ENCODE measurements at regions not wholly inside any gene's neighbourhood (a gene's known extent, or its start where the extent isn't known, plus 50 kb on each side); places are given as distances from the start of the nearest gene placed in this dataset.

DNA sequence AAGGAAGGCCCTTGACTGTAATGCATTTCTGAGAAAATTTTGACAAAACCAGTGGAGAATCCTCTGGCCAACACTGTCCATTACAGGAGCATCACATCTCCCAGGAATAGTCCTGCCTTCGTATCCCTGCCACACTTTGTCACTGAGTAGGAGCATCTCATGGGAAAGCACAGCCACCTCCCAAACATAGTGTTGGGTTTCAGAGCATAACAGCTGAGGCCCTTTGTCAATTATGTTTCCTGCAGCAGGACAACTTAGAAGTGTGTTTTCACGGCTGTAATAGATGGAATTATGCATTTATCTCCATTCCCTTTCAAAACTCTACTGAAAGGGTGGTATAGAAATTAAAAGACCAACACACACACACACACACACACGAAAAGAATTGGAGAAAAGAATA, 91.1 kb upstream of the SMAD1 start:
- H3K9me3 ChIP-seq (ENCODE audit: control insufficient read depth, insufficient read depth, low read depth, low read length) = no peaks in the 10 kb centered on the region
- no peak overlapping the region for H3K27ac ChIP-seq (ENCODE audit: low read depth, low read length)
- H3K27me3 ChIP-seq (ENCODE audit: control insufficient read depth, insufficient read depth, low read length) = no peaks in the 10 kb centered on the region
- no peak overlapping the region for H3K4me3 ChIP-seq (ENCODE audit: low read depth, low read length)
- H3K4me1 ChIP-seq (ENCODE audit: control insufficient read depth, insufficient read depth, low read length) = no peaks in the 10 kb centered on the region
- no peaks in the 10 kb centered on the region for H3K36me3 ChIP-seq (ENCODE audit: control insufficient read depth, insufficient read depth, low read length)
- H3K9ac ChIP-seq (ENCODE audit: low read length) = no peak overlapping the region

DNA sequence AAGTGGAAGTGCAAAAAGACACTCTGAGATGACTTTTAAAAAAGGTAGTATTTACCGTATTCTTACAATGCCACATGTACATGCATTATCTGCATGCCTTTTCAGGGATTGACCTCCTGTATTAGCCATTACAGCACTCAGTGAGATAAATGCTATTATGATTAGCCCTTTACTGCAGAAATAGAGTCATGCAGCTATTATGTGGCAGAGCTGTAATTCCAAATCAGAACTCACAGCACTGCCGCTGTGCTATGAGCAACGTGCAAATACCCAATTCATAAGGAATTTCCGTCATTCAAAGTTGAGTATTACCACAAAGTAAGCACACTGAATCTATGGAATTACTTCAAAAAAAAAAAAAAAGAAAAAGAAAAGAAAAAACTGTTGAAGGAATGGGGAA, 92.1 kb upstream of the SMAD1 start:
- H3K4me1 ChIP-seq (ENCODE audit: control insufficient read depth, insufficient read depth, low read length) = no peaks in the 10 kb centered on the region
- no peak overlapping the region for H3K4me3 ChIP-seq (ENCODE audit: low read depth, low read length)
- H3K27ac ChIP-seq (ENCODE audit: low read depth, low read length) = no peak overlapping the region
- H3K9me3 ChIP-seq (ENCODE audit: control insufficient read depth, insufficient read depth, low read depth, low read length) = no peaks in the 10 kb centered on the region
- no peaks in the 10 kb centered on the region for H3K36me3 ChIP-seq (ENCODE audit: control insufficient read depth, insufficient read depth, low read length)
- no peak overlapping the region for H3K9ac ChIP-seq (ENCODE audit: low read length)
- H3K27me3 ChIP-seq (ENCODE audit: control insufficient read depth, insufficient read depth, low read length) = no peaks in the 10 kb centered on the region

DNA sequence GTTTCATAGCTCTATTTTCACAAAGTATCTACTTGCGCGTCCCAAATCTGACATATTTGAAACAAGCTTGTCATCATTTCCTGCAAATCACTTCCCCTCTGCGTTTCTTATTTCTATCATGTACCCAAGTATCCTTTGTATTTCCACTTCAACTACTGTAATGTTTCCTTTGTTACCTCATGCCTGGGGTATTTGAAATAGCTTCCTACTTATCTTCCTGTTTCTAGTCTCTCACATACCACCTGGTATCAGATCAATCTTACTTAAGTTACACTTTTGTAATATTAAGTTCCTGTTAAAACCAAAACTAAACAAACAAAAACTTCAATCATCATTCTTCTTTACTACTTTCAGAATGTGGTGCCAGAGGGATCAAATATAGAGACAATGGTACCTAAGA, 93.6 kb upstream of the SMAD1 start:
- H3K4me3 ChIP-seq (ENCODE audit: low read depth, low read length) = no peak overlapping the region
- H3K27ac ChIP-seq (ENCODE audit: low read depth, low read length) = no peak overlapping the region
- no peaks in the 10 kb centered on the region for H3K9me3 ChIP-seq (ENCODE audit: control insufficient read depth, insufficient read depth, low read depth, low read length)
- no peaks in the 10 kb centered on the region for H3K4me1 ChIP-seq (ENCODE audit: control insufficient read depth, insufficient read depth, low read length)
- H3K9ac ChIP-seq (ENCODE audit: low read length) = no peak overlapping the region
- H3K36me3 ChIP-seq (ENCODE audit: control insufficient read depth, insufficient read depth, low read length) = no peaks in the 10 kb centered on the region
- H3K27me3 ChIP-seq (ENCODE audit: control insufficient read depth, insufficient read depth, low read length) = no peaks in the 10 kb centered on the region

DNA sequence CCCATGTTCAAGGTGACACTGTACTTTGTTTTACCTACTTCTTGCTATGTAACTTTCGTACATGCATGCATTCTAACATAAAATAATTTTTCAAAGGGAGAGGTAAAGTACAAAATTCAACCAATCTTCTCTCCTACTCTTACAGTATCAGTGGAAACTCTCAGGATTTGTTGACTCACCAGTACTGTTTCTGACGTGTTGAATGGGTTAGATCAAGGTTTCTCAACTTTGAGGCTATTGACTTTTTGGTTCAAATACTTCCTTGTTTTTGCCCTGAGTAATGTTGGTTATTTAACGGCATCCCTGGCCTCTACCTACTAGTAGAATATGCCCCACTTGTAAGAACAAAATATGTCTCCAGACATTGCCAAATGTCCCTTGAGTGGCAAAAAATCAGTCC, 94.6 kb upstream of the SMAD1 start:
- Histone ChIP-seq H3K4me1 (ENCODE audit: control insufficient read depth, insufficient read depth, low read length) (no peaks in the 10 kb centered on the region), H3K36me3 (ENCODE audit: control insufficient read depth, insufficient read depth, low read length) (no peaks in the 10 kb centered on the region), H3K4me3 (ENCODE audit: low read depth, low read length) (no peak overlapping the region), H3K27ac (ENCODE audit: low read depth, low read length) (no peak overlapping the region), H3K9ac (ENCODE audit: low read length) (no peak overlapping the region), H3K27me3 (ENCODE audit: control insufficient read depth, insufficient read depth, low read length) (no peaks in the 10 kb centered on the region), H3K9me3 (ENCODE audit: control insufficient read depth, insufficient read depth, low read depth, low read length) (no peaks in the 10 kb centered on the region)

DNA sequence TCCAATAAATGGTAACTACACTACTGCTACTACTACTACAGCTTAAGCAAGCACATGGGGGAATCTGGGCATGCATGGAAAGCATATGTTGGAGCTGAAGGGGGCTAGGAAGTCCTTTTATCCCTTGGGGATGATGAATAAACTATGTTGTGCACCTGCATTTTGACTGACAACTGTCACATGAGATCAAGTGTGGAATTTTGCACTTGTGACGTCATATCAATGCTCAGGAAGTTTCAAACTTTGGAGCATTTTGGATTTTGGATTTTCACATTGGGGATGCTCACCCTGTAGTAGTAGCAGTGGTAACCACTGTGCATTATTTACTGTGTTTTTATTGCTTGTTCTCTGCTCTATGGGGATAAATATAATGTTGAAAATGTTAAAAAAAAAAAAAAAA, 100.5 kb upstream of the SMAD1 start:
- H3K4me3 ChIP-seq (ENCODE audit: low read depth, low read length) = no peak overlapping the region
- no peak overlapping the region for H3K9ac ChIP-seq (ENCODE audit: low read length)
- H3K9me3 ChIP-seq (ENCODE audit: control insufficient read depth, insufficient read depth, low read depth, low read length) = no peaks in the 10 kb centered on the region
- no peaks in the 10 kb centered on the region for H3K27me3 ChIP-seq (ENCODE audit: control insufficient read depth, insufficient read depth, low read length)
- H3K27ac ChIP-seq (ENCODE audit: low read depth, low read length) = no peak overlapping the region
- H3K36me3 ChIP-seq (ENCODE audit: control insufficient read depth, insufficient read depth, low read length) = no peaks in the 10 kb centered on the region
- H3K4me1 ChIP-seq (ENCODE audit: control insufficient read depth, insufficient read depth, low read length) = no peaks in the 10 kb centered on the region

DNA sequence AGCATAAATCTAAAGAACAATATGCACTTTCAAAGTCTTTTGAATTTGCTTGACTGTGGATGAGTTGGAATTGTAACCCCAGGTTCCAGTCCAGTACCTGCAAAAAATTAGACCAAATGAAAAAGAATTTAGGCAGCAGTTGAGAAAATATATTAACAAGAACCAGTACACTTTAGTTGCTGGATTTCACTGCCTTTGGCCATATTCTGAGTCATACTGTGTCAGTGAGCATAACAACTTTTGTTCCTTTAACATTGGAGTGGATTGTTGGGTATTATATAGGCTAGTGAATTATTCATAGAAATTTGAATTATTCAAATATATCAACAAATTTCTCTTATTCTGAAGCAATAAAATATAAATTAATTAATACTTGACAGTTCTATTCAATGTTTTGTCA, 101.5 kb upstream of the SMAD1 start:
- no peak overlapping the region for H3K4me3 ChIP-seq (ENCODE audit: low read depth, low read length)
- no peaks in the 10 kb centered on the region for H3K36me3 ChIP-seq (ENCODE audit: control insufficient read depth, insufficient read depth, low read length)
- H3K9me3 ChIP-seq (ENCODE audit: control insufficient read depth, insufficient read depth, low read depth, low read length) = no peaks in the 10 kb centered on the region
- no peaks in the 10 kb centered on the region for H3K4me1 ChIP-seq (ENCODE audit: control insufficient read depth, insufficient read depth, low read length)
- H3K9ac ChIP-seq (ENCODE audit: low read length) = no peak overlapping the region
- no peak overlapping the region for H3K27ac ChIP-seq (ENCODE audit: low read depth, low read length)
- no peaks in the 10 kb centered on the region for H3K27me3 ChIP-seq (ENCODE audit: control insufficient read depth, insufficient read depth, low read length)

DNA sequence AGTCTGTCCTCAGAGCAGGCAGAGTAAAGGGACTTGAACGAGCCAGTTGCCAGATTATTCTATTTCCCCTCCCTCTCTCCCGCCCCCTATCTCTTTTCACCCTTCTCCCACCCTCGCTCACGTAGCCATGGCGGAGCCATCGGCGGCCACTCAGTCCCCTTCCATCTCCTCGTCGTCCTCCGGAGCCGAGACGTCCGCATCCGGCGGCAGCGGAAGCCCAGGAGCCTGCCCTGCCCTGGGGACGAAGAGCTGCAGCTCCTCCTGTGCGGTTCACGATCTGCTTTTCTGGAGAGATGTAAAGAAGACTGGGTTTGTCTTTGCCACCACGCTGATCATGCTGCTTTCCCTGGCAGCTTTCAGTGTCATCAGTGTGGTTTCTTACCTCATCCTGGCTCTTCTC, 106.2 kb upstream of the SMAD1 start:
- Histone ChIP-seq H3K4me1 (ENCODE audit: control insufficient read depth, insufficient read depth, low read length) (no peaks in the 10 kb centered on the region), H3K27me3 (ENCODE audit: control insufficient read depth, insufficient read depth, low read length) (no peaks in the 10 kb centered on the region), H3K9ac (ENCODE audit: low read length) (no peak overlapping the region), H3K9me3 (ENCODE audit: control insufficient read depth, insufficient read depth, low read depth, low read length) (no peaks in the 10 kb centered on the region), H3K4me3 (ENCODE audit: low read depth, low read length) (no peak overlapping the region), H3K27ac (ENCODE audit: low read depth, low read length) (no peak overlapping the region), H3K36me3 (ENCODE audit: control insufficient read depth, insufficient read depth, low read length) (no peaks in the 10 kb centered on the region)

DNA sequence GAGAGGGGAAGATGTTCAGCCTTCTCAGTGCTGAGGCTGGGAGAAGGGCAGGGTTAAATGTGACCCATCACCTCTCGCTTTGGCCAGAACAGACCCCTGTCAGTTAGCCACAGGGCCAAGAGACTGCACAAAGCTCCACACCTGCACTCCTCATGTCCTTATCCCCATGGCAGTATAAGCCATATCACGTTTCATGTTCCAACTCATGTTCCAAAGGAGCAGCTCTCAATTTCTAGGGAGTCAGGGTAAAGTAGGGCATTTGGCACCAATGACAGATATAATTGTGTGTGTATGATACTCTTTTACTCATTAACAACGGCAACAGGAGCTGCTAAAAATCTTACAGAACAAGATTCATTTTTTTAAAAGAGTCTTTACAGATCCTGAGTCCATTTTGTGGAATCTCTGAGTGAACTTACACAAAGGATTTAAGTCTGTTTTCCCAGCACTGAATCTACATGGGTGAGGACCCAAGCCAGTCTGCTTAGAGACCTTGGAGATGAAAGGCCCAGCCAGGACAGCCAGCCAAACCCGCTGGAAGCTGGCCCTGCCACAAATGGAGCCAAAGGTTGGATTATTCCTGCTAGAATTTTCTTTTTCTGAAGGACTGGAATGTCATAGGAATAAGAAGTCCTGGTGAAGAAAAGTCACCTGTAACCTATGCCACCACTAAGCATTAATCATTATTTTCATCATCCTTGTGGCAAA, 129.1 kb upstream of the SMAD1 start:
- H3K4me1 ChIP-seq (ENCODE audit: control insufficient read depth, insufficient read depth, low read length) = no peaks in the 10 kb centered on the region
- H3K27me3 ChIP-seq (ENCODE audit: control insufficient read depth, insufficient read depth, low read length) = no peaks in the 10 kb centered on the region
- H3K9me3 ChIP-seq (ENCODE audit: control insufficient read depth, insufficient read depth, low read depth, low read length) = no peaks in the 10 kb centered on the region
- H3K36me3 ChIP-seq (ENCODE audit: control insufficient read depth, insufficient read depth, low read length) = no peaks in the 10 kb centered on the region
- H3K27ac ChIP-seq (ENCODE audit: low read depth, low read length) = no peak overlapping the region
- H3K4me3 ChIP-seq (ENCODE audit: low read depth, low read length) = no peak overlapping the region
- H3K9ac ChIP-seq (ENCODE audit: low read length) = no peak overlapping the region

DNA sequence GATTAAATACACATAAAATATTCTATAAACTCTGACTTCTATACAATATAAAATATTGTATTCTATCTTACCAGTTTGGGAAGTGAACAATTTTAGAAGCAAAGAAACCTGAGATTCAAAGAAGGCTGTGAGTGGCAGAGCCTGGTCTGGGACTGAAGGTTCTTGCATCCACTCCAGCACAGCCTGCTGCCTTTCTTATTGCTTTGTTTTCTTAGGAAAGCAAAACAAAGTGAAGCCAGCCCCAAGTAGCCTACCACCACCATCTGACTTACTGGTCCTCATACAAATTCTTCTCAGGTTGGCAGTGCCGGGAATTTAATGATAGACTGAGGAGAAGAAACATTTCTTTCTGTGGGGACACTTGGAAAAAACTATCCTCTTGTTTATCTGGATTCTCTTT, 129.7 kb upstream of the SMAD1 start:
- Histone ChIP-seq H3K9me3 (ENCODE audit: control insufficient read depth, insufficient read depth, low read depth, low read length) (no peaks in the 10 kb centered on the region), H3K27ac (ENCODE audit: low read depth, low read length) (no peak overlapping the region), H3K4me3 (ENCODE audit: low read depth, low read length) (no peak overlapping the region), H3K36me3 (ENCODE audit: control insufficient read depth, insufficient read depth, low read length) (no peaks in the 10 kb centered on the region), H3K9ac (ENCODE audit: low read length) (no peak overlapping the region), H3K27me3 (ENCODE audit: control insufficient read depth, insufficient read depth, low read length) (no peaks in the 10 kb centered on the region), H3K4me1 (ENCODE audit: control insufficient read depth, insufficient read depth, low read length) (no peaks in the 10 kb centered on the region)

DNA sequence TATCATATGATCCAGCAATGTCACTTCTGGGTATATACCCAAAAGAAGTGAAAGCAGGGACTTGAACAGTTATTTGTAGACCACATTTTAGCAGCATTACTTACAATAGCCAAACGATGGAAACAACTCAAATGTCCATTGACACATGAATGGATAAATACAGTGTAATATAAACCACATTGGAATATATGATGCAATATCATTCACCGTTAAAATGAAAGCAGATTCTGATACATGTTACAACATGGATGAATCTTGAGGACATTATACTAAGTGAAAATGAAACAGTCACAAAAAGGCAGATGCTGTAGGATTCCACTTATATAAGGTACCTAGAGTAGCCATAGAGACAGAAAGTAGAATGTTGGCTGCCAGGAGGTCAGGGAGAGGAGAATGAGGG, 130.5 kb upstream of the SMAD1 start:
- Histone ChIP-seq H3K36me3 (ENCODE audit: control insufficient read depth, insufficient read depth, low read length) (no peaks in the 10 kb centered on the region), H3K4me3 (ENCODE audit: low read depth, low read length) (no peak overlapping the region), H3K27me3 (ENCODE audit: control insufficient read depth, insufficient read depth, low read length) (no peaks in the 10 kb centered on the region), H3K27ac (ENCODE audit: low read depth, low read length) (no peak overlapping the region), H3K9me3 (ENCODE audit: control insufficient read depth, insufficient read depth, low read depth, low read length) (no peaks in the 10 kb centered on the region), H3K9ac (ENCODE audit: low read length) (no peak overlapping the region), H3K4me1 (ENCODE audit: control insufficient read depth, insufficient read depth, low read length) (no peaks in the 10 kb centered on the region)

DNA sequence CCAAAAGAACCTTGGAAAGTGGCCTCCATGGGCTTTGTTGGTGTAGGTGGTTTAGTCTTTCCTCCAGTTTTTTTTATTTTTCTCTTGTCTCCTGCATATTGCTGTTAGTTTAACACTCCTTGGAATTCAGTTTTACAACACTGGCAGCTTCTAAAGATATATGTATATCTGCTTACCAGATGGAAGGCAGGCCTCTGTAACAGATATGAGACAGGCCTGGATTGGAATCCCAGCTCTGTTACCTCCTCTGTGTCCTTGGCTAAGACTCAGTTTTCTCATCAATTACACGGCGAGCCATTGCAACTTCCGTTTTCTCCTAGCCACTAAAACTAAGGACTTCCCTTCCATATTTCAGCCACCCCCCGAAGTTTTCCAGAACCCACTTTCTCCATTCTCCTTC, 133.4 kb upstream of the SMAD1 start:
- Histone ChIP-seq H3K27me3 (ENCODE audit: control insufficient read depth, insufficient read depth, low read length) (no peaks in the 10 kb centered on the region), H3K27ac (ENCODE audit: low read depth, low read length) (no peak overlapping the region), H3K4me1 (ENCODE audit: control insufficient read depth, insufficient read depth, low read length) (peaks cover 4% of the 10 kb centered on the region), H3K9me3 (ENCODE audit: control insufficient read depth, insufficient read depth, low read depth, low read length) (no peaks in the 10 kb centered on the region), H3K9ac (ENCODE audit: low read length) (no peak overlapping the region), H3K4me3 (ENCODE audit: low read depth, low read length) (no peak overlapping the region), H3K36me3 (ENCODE audit: control insufficient read depth, insufficient read depth, low read length) (no peaks in the 10 kb centered on the region)

DNA sequence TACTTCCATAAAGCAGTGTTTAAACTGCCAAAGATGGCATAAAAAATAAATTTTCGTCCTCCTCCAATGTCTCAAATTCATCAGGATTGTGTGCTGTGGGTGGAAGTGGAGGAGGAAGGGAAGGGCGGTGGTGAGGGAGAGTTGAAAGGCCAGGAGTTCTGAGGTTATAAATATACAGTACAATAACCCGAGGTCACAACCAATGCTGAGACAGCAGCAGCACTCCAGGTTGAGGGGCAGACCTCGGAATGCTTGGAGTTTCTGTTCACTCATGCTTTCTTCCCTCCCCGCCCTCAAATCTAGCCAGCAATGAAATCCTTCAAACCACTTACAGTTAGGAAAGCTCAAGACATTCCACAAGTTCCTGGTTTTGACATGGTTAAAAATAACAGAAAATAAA, 134.0 kb upstream of the SMAD1 start:
- no peak overlapping the region for H3K4me3 ChIP-seq (ENCODE audit: low read depth, low read length)
- H3K4me1 ChIP-seq (ENCODE audit: control insufficient read depth, insufficient read depth, low read length) = peaks cover 6% of the 10 kb centered on the region
- no peaks in the 10 kb centered on the region for H3K9me3 ChIP-seq (ENCODE audit: control insufficient read depth, insufficient read depth, low read depth, low read length)
- no peak overlapping the region for H3K27ac ChIP-seq (ENCODE audit: low read depth, low read length)
- H3K27me3 ChIP-seq (ENCODE audit: control insufficient read depth, insufficient read depth, low read length) = no peaks in the 10 kb centered on the region
- H3K36me3 ChIP-seq (ENCODE audit: control insufficient read depth, insufficient read depth, low read length) = no peaks in the 10 kb centered on the region
- no peak overlapping the region for H3K9ac ChIP-seq (ENCODE audit: low read length)

Data from HUES6 (cell line).